ENCODE measurements at regions not wholly inside any gene's neighbourhood (a gene's known extent, or its start where the extent isn't known, plus 50 kb on each side); places are given as distances from the start of the nearest gene placed in this dataset.

DNA sequence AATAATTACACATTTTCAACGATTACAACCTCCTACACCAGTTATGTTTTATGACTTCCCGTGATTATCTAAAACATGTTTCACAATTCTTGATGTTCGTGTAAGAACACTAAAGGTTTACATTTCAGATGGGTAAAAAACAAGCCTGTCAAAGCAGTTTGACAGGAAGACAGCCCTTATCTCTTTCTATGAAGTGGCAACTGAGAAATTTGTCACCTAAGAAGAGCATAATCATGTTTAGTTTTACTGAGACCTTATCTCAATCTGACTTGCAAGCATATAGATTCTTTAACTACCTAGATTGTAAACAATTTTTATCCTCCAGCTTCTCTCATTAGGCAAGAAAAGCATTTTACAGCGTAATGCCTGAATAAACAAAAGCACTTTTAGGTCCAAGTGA lies 218.4 kb upstream of the ZBED5 start (continued):
- TF ChIP-seq CHD7 (IDR thresholded peaks at IDR 0.05; ENCODE audit: insufficient replicate concordance, low read length) (no peak), SUZ12 (IDR thresholded peaks at IDR 0.05; ENCODE audit: low read length) (no peak), POLR2A (IDR thresholded peaks at IDR 0.05; ENCODE audit: control extremely low read depth in 1 of 2, low read depth in 2 of 2, low read length in 2 of 2) (no peak)

Measured in H1 (cell line).